Mucosa of descending colon (tissue), 3 donors: ENCODE measurements at regions not wholly inside any gene's neighbourhood (a gene's known extent, or its start where the extent isn't known, plus 50 kb on each side); places are given as distances from the start of the nearest gene placed in this dataset.

Experiments used
- ATAC-seq: fragments of 200-7000 bp; cut with Tn5 transposase; one replicate; pipeline ENCODE4 v1.9.1; 2020; ENCODE audit warnings: mild to moderate bottlenecking, moderate library complexity
- DNase-seq, 3 donors: peaks; one replicate each; pipeline ENCODE4 v3.0.0-alpha.2; 2020
- H3K36me3 ChIP-seq: fragments of 200-600 bp; one replicate; pipeline ENCODE4 v1.8.0; 2021; ENCODE audit warnings: low read depth, mild to moderate bottlenecking
- H3K4me1 ChIP-seq: fragments of 200-600 bp; one replicate; pipeline ENCODE4 v1.8.0; 2021; ENCODE audit warnings: low read depth, mild to moderate bottlenecking
- H3K4me3 ChIP-seq: fragments of 200-600 bp; one replicate; pipeline ENCODE4 v1.8.0; 2021; ENCODE audit warnings: mild to moderate bottlenecking
- H3K9me3 ChIP-seq: fragments of 200-600 bp; one replicate; pipeline ENCODE4 v1.8.0; 2021; ENCODE audit warnings: mild to moderate bottlenecking
- CTCF ChIP-seq: fragments of 200-600 bp; IDR thresholded peaks from one replicate; pipeline ENCODE4 v1.8.0; 2022; ENCODE audit warnings: antibody characterized with exemption, mild to moderate bottlenecking
- intact Hi-C, 2 donors: fragments of 100-400 bp; cut with DNase I in 1 of 2; cut with micrococcal nuclease in 1 of 2; formaldehyde crosslinking; loops; one replicate each; pipeline versions ENCODE4 v1.11.0 to v1.11.1; 2022; cut with DNase I, micrococcal nuclease
- donor health status: DM: no; HTN: no; CAD: no; lungs with moderate emphysema.
- donor health status: DM: no; HTN: no; CAD: no.
- donor health status: DM: no; HTN: yes; CAD: no.

GRCh38 chr5:58268268-58268667, 191.6 kb downstream of the PLK2 start:
- intact Hi-C loops: no loop called here
- Histone ChIP-seq H3K4me3 (no peak overlapping the region), H3K9me3 (no peaks in the 10 kb centered on the region), H3K4me1 (no peaks in the 10 kb centered on the region), H3K36me3 (no peaks in the 10 kb centered on the region)
- peak in 1 of 3 donors; percentile 2 for DNase-seq
- no peak for ATAC-seq
- TF ChIP-seq CTCF: no peak

- no peak overlapping the region for H3K4me3 ChIP-seq
- intact Hi-C loops: no loop called here
- H3K9me3 ChIP-seq: no peaks in the 10 kb centered on the region
- no peak for TF ChIP-seq CTCF
- H3K4me1 ChIP-seq: no peaks in the 10 kb centered on the region
- ATAC-seq (no peak), DNase-seq (no peak)
- no peaks in the 10 kb centered on the region for H3K36me3 ChIP-seq
Measured at GRCh38 chr5:58266402-58266801, 193.5 kb downstream of the PLK2 start.

GRCh38 chr5:58265246-58265930, 194.5 kb downstream of the PLK2 start:
- no peak for TF ChIP-seq CTCF

GRCh38 chr5:58264276-58264675, 195.6 kb downstream of the PLK2 start:
- DNase-seq (no peak), ATAC-seq (no peak)
- TF ChIP-seq CTCF: no peak
- intact Hi-C loops: no loop called here
- no peaks in the 10 kb centered on the region for H3K36me3 ChIP-seq
- H3K4me1 ChIP-seq: no peaks in the 10 kb centered on the region
- H3K4me3 ChIP-seq: no peak overlapping the region
- no peaks in the 10 kb centered on the region for H3K9me3 ChIP-seq

More at GRCh38 chr5:58265246-58265930, 194.5 kb downstream of the PLK2 start:
- intact Hi-C loops: no loop called here
- Histone ChIP-seq H3K9me3 (no peaks in the 10 kb centered on the region), H3K36me3 (no peaks in the 10 kb centered on the region), H3K4me1 (no peaks in the 10 kb centered on the region), H3K4me3 (no peak overlapping the region)
- no peak for ATAC-seq
- no peak for DNase-seq

GRCh38 chr5:58263296-58263695, 196.6 kb downstream of the PLK2 start:
- Histone ChIP-seq H3K4me3 (no peak overlapping the region), H3K9me3 (no peaks in the 10 kb centered on the region), H3K4me1 (no peaks in the 10 kb centered on the region), H3K36me3 (no peaks in the 10 kb centered on the region)
- DNase-seq: no peak
- no peak for ATAC-seq
- intact Hi-C loops: no loop called here
- TF ChIP-seq CTCF: no peak

GRCh38 chr5:58262226-58262625, 197.7 kb downstream of the PLK2 start:
- no peak for DNase-seq
- Histone ChIP-seq H3K4me1 (no peaks in the 10 kb centered on the region), H3K4me3 (no peak overlapping the region), H3K36me3 (no peaks in the 10 kb centered on the region), H3K9me3 (no peaks in the 10 kb centered on the region)
- TF ChIP-seq CTCF: no peak
- ATAC-seq: no peak
- intact Hi-C loops: no loop called here
